ENCODE measurements at regions not wholly inside any gene's neighbourhood (a gene's known extent, or its start where the extent isn't known, plus 50 kb on each side); places are given as distances from the start of the nearest gene placed in this dataset.
A peak's percentile ranks its signal among the peaks of the same experiment; 100 is the strongest.

DNA sequence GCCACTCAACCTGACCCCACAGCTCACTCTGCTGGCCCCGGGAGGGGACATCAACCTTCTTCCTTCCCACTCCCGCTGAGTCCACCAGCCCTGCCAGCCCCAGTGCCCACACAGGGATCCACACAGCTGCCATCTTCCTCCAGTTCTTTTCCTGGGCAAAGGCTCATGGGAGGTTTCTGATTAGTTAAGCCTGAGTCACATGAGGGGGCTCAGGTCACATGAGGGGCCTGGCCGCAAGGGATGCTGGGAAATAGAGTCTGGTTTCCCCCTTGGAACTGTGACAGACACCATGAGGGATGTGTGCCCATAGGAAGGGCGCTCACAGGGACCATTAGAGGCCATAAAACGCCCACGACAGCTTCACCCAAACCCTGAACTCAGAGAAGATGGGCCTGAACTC lies 228.7 kb upstream of the SFSWAP start:
- Histone ChIP-seq H3K27me3 (ENCODE audit: control insufficient read depth, insufficient read depth) (no peaks in the 10 kb centered on the region), H3K27ac (ENCODE audit: low read length) (no peak overlapping the region), H3K4me3 (ENCODE audit: low read length) (no peak overlapping the region), H3K4me1 (ENCODE audit: control insufficient read depth, insufficient read depth, low read length) (no peaks in the 10 kb centered on the region), H3K9me3 (ENCODE audit: control insufficient read depth, low read length) (no peaks in the 10 kb centered on the region)
- intact Hi-C loops (cut with DNase I), result no loop called here
- 74% methylated on average over 6 of the region's 6 CpGs for WGBS
- ATAC-seq (no peak), DNase-seq (no peak)

- no peaks in the 10 kb centered on the region for H3K4me1 ChIP-seq (ENCODE audit: control insufficient read depth, insufficient read depth, low read length)
- no peak overlapping the region for H3K27ac ChIP-seq (ENCODE audit: low read length)
- no peaks in the 10 kb centered on the region for H3K27me3 ChIP-seq (ENCODE audit: control insufficient read depth, insufficient read depth)
- H3K4me3 ChIP-seq (ENCODE audit: low read length), result no peak overlapping the region
- DNase-seq (no peak), ATAC-seq (no peak)
- intact Hi-C loops (cut with DNase I), result no loop called here
- 90% methylated on average over 9 of the region's 9 CpGs for WGBS
- no peaks in the 10 kb centered on the region for H3K9me3 ChIP-seq (ENCODE audit: control insufficient read depth, low read length)
Measured at GRCh38 chr12:131482686-131483085, 228.2 kb upstream of the SFSWAP start.

DNA sequence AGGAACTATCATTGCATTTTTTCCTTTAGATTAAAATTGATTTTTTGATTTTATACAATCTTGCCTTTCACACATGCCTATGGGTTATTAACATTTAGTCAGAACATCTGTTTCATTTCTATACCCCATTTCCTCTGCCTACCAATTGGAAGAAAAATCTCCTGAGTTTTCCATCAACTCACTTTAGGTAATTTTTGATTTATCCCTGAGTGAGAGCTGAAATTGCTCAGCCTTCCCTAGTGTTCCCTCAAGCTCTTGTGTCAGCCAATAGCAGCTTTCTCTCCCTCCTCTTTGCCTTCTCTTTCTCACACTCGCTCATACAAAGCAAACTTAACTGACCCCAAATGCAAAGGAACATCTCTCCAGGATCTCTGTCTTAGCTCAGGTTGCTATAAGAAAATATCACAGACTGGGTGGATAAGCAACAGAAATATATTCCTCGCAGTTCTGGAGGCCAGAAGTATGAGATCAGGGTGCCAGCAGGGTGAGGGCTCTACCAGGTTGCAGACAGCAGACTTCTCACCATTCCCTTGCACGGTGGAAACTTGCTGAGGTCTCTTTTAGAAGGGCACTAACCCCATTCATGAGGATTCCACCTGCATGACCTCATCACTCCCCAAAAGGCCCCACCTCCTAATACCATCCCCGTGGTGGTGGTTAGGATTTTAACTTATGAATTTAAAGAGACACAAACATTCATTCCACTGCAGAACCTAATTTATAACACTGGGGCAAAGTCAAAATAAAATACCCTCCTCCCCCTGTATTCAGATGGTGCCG lies 224.2 kb upstream of the SFSWAP start:
- intact Hi-C loops (cut with DNase I), result no loop called here
- WGBS, result 48% methylated on average over 5 of the region's 5 CpGs
- Histone ChIP-seq H3K27me3 (ENCODE audit: control insufficient read depth, insufficient read depth) (no peaks in the 10 kb centered on the region), H3K4me3 (ENCODE audit: low read length) (no peak overlapping the region), H3K27ac (ENCODE audit: low read length) (no peak overlapping the region), H3K4me1 (ENCODE audit: control insufficient read depth, insufficient read depth, low read length) (no peaks in the 10 kb centered on the region), H3K9me3 (ENCODE audit: control insufficient read depth, low read length) (no peaks in the 10 kb centered on the region)
- DNase-seq, result no peak
- ATAC-seq, result no peak

- no peaks in the 10 kb centered on the region for H3K27me3 ChIP-seq (ENCODE audit: control insufficient read depth, insufficient read depth)
- H3K4me1 ChIP-seq (ENCODE audit: control insufficient read depth, insufficient read depth, low read length), result peaks cover 3% of the 10 kb centered on the region
- ATAC-seq (peak; percentile 58 to 84), DNase-seq (no peak)
- H3K9me3 ChIP-seq (ENCODE audit: control insufficient read depth, low read length), result no peaks in the 10 kb centered on the region
- H3K27ac ChIP-seq (ENCODE audit: low read length), result no peak overlapping the region
- H3K4me3 ChIP-seq (ENCODE audit: low read length), result no peak overlapping the region
- 41% methylated on average over 9 of the region's 9 CpGs for WGBS
- intact Hi-C loops (cut with DNase I), result no loop called here
Measured at GRCh38 chr12:131487388-131488124, 223.3 kb upstream of the SFSWAP start.

- no peak for DNase-seq
- intact Hi-C loops (cut with DNase I), result no loop called here
- H3K27ac ChIP-seq (ENCODE audit: low read length), result no peak overlapping the region
- no peak for ATAC-seq
- H3K4me3 ChIP-seq (ENCODE audit: low read length), result no peak overlapping the region
- H3K27me3 ChIP-seq (ENCODE audit: control insufficient read depth, insufficient read depth), result no peaks in the 10 kb centered on the region
- H3K9me3 ChIP-seq (ENCODE audit: control insufficient read depth, low read length), result no peaks in the 10 kb centered on the region
- H3K4me1 ChIP-seq (ENCODE audit: control insufficient read depth, insufficient read depth, low read length), result peaks cover 3% of the 10 kb centered on the region
- WGBS, result 84% methylated on average over 3 of the region's 3 CpGs
Measured at GRCh38 chr12:131489718-131490117, 221.2 kb upstream of the SFSWAP start.

DNA sequence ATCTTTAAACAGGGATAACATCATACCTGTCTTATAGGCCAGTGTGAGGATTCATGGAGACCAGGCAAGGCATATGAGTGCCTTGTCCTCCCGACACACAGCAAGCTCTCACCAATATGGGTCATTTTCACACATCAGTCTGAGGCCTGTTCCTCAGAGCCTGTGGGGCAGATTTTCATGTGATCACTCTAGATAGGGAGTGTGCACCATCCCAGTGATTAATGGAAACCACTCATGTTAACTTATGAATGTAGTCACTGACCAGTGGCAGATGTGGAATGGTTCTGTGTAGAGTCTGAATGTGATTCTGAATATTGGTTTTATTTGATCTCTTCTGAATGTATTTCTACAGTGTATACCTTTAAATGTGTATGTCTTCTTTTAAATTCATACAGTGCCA lies 219.7 kb upstream of the SFSWAP start:
- no peak for ATAC-seq
- intact Hi-C loops (cut with DNase I), result no loop called here
- no peak overlapping the region for H3K4me3 ChIP-seq (ENCODE audit: low read length)
- no peak overlapping the region for H3K27ac ChIP-seq (ENCODE audit: low read length)
- no peaks in the 10 kb centered on the region for H3K27me3 ChIP-seq (ENCODE audit: control insufficient read depth, insufficient read depth)
- no peaks in the 10 kb centered on the region for H3K9me3 ChIP-seq (ENCODE audit: control insufficient read depth, low read length)
- 91% methylated on average over 1 of the region's 1 CpG for WGBS
- DNase-seq, result no peak
- H3K4me1 ChIP-seq (ENCODE audit: control insufficient read depth, insufficient read depth, low read length), result peaks cover 3% of the 10 kb centered on the region

GRCh38 chr12:131491916-131492490 lies 218.9 kb upstream of the SFSWAP start:
- 54% methylated on average over 3 of the region's 3 CpGs for WGBS
- intact Hi-C loops (cut with DNase I), result no loop called here
- ATAC-seq, result no peak

DNA sequence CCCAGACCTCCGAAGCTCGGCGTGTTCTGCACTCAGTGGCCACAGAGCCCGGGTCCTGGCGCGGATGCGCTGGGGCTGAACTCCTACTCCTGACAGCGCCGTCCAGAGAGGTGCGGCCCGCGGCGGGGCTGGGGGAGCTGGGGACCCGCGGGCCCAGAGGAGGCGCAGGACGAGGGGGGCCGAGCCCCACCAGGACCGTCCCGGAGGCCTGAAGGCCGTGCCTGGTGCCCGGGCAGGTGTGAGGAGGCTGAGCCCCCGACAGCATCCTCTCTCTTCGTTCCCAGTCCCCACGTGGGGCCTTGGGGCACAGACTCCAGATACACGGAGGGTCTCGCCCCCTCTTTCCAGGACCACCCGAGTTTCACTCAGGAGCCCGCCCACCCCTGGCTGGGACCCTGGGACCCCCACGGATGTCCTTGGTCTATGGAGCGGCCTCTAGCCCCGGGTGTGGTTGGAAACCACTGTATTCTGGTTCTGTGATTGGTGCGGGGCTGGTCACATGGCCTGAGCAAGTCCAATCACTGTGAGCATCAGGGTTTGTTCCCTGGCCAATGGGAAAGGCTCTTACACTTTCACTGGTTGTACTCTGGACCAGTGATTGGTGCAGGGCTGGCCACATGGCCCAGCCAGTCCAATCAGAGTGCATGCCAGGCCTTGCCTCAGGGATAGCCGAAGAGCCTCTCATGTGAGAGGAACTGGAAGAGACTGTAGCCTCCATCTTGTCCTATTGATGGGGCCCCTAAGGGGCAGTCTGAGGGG lies 217.6 kb upstream of the SFSWAP start:
- H3K4me3 ChIP-seq (ENCODE audit: low read length), result no peak overlapping the region
- intact Hi-C loops (cut with DNase I), result no loop called here
- H3K27ac ChIP-seq (ENCODE audit: low read length), result no peak overlapping the region
- H3K27me3 ChIP-seq (ENCODE audit: control insufficient read depth, insufficient read depth), result no peaks in the 10 kb centered on the region
- peaks cover 3% of the 10 kb centered on the region for H3K4me1 ChIP-seq (ENCODE audit: control insufficient read depth, insufficient read depth, low read length)
- WGBS, result 81% methylated on average over 21 of the region's 34 CpGs
- DNase-seq, result no peak
- no peaks in the 10 kb centered on the region for H3K9me3 ChIP-seq (ENCODE audit: control insufficient read depth, low read length)
- ATAC-seq, result peak in 1 of 2 donors; percentile 13

More at GRCh38 chr12:131491916-131492490, 218.9 kb upstream of the SFSWAP start:
- H3K9me3 ChIP-seq (ENCODE audit: control insufficient read depth, low read length), result no peaks in the 10 kb centered on the region
- no peak overlapping the region for H3K4me3 ChIP-seq (ENCODE audit: low read length)
- H3K27me3 ChIP-seq (ENCODE audit: control insufficient read depth, insufficient read depth), result no peaks in the 10 kb centered on the region
- no peak for DNase-seq
- peaks cover 3% of the 10 kb centered on the region for H3K4me1 ChIP-seq (ENCODE audit: control insufficient read depth, insufficient read depth, low read length)
- H3K27ac ChIP-seq (ENCODE audit: low read length), result no peak overlapping the region

DNA sequence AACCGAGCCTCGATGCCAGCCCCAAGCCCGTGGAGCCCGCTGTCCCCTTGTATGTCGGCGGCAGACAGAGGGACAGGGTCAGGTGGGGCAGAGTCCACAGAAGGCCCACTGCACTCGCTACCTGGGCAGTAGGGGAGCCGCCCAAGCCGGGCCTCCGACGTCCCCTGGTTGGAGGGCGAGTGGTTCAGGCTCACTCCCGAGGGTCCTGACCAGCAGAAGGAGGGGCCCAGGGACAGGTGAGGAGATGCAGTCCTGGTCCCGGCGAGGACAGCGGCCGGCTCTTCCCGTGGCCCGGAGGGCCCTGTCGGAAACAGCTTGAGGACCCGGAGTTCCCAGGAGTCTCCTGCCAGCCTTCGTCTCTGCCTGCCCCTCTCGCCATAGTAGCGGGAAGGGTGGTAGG lies 216.7 kb upstream of the SFSWAP start:
- intact Hi-C loops (cut with DNase I), result no loop called here
- H3K27ac ChIP-seq (ENCODE audit: low read length), result no peak overlapping the region
- H3K9me3 ChIP-seq (ENCODE audit: control insufficient read depth, low read length), result no peaks in the 10 kb centered on the region
- no peak for DNase-seq
- H3K27me3 ChIP-seq (ENCODE audit: control insufficient read depth, insufficient read depth), result no peaks in the 10 kb centered on the region
- peak in 1 of 2 donors; percentile 19 for ATAC-seq
- H3K4me3 ChIP-seq (ENCODE audit: low read length), result no peak overlapping the region
- peaks cover 5% of the 10 kb centered on the region for H3K4me1 ChIP-seq (ENCODE audit: control insufficient read depth, insufficient read depth, low read length)
- 94% methylated on average over 24 of the region's 24 CpGs for WGBS

GRCh38 chr12:131494741-131495524 lies 216.0 kb upstream of the SFSWAP start:
- Histone ChIP-seq H3K27ac (ENCODE audit: low read length) (no peak overlapping the region), H3K9me3 (ENCODE audit: control insufficient read depth, low read length) (no peaks in the 10 kb centered on the region), H3K4me1 (ENCODE audit: control insufficient read depth, insufficient read depth, low read length) (peaks cover 5% of the 10 kb centered on the region), H3K4me3 (ENCODE audit: low read length) (no peak overlapping the region), H3K27me3 (ENCODE audit: control insufficient read depth, insufficient read depth) (no peaks in the 10 kb centered on the region)
- no peak for DNase-seq
- WGBS, result 87% methylated on average over 9 of the region's 9 CpGs
- no peak for ATAC-seq
- intact Hi-C loops (cut with DNase I), result no loop called here
